22Rv1 (cell line): ENCODE measurements at regions not wholly inside any gene's neighbourhood (a gene's known extent, or its start where the extent isn't known, plus 50 kb on each side); places are given as distances from the start of the nearest gene placed in this dataset.

Experiments used
- CTCF ChIP-seq: fragments of 450-650 bp; IDR thresholded peaks from 2 replicates; pipeline ENCODE4 v1.5.1; 2017; ENCODE audit warnings: mild to moderate bottlenecking
- ZFX ChIP-seq: fragments of 450-650 bp; IDR thresholded peaks from 2 replicates; pipeline ENCODE4 v1.6.1; 2017; ENCODE audit warnings: antibody characterized with exemption, borderline replicate concordance

GRCh38 chr1:234869182-234870019 is 259.2 kb downstream of the TOMM20 start:
- TF ChIP-seq CTCF: no peak
- no peak for TF ChIP-seq ZFX
